Kidney epithelial cell (primary cell): ENCODE measurements at regions not wholly inside any gene's neighbourhood (a gene's known extent, or its start where the extent isn't known, plus 50 kb on each side); places are given as distances from the start of the nearest gene placed in this dataset.

Experiments used
- DNase-seq: peaks from one replicate; pipeline ENCODE4 v3.0.0-alpha.2; 2010; ENCODE audit warnings: low read depth
- H3K27me3 ChIP-seq: 2 replicates; pipeline ENCODE4 v1.6.0; 2011; ENCODE audit warnings: low read length; ENCODE audit not compliant: control insufficient read depth, insufficient read depth
- H3K36me3 ChIP-seq: 2 replicates; pipeline ENCODE4 v1.5.1; 2011; ENCODE audit warnings: low read length; ENCODE audit not compliant: control insufficient read depth, insufficient read depth
- H3K4me3 ChIP-seq: 2 replicates; pipeline ENCODE4 v1.5.1; 2011; ENCODE audit warnings: low read depth, mild to moderate bottlenecking, control low read depth, low read length
- CTCF ChIP-seq: IDR thresholded peaks from 2 replicates; pipeline ENCODE4 v1.5.1; 2011; ENCODE audit warnings: mild to moderate bottlenecking, moderate library complexity, low read length, control low read depth, inconsistent platforms; ENCODE audit not compliant: insufficient read depth, poor library complexity, severe bottlenecking

GRCh38 chr2:144693179-144693578, 173.3 kb upstream of the ZEB2 start:
- no peaks in the 10 kb centered on the region for H3K27me3 ChIP-seq
- no peaks in the 10 kb centered on the region for H3K36me3 ChIP-seq
- DNase-seq, result no peak
- no peak overlapping the region for H3K4me3 ChIP-seq
- TF ChIP-seq CTCF, result no peak

DNA sequence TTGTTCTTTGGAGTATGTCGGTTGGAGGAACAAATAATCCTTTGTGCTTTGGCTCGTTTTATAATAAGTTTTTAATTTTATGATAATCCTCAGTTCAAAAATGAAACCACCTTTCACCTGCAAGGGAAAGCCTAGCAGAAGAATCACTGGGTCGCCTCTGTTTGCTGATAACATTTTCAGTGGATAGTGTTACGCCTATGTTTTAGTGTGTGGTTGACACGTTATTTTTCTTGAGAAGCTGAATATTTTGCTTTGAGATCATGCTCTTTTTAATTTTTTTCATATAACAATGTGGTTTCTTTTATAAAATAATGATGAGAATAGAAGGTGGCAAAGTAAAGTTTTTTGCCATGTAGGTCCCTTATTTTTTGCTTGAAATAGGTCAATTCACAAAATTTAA, 172.7 kb upstream of the ZEB2 start:
- DNase-seq, result no peak
- no peak overlapping the region for H3K4me3 ChIP-seq
- TF ChIP-seq CTCF, result no peak
- no peaks in the 10 kb centered on the region for H3K27me3 ChIP-seq
- no peaks in the 10 kb centered on the region for H3K36me3 ChIP-seq

DNA sequence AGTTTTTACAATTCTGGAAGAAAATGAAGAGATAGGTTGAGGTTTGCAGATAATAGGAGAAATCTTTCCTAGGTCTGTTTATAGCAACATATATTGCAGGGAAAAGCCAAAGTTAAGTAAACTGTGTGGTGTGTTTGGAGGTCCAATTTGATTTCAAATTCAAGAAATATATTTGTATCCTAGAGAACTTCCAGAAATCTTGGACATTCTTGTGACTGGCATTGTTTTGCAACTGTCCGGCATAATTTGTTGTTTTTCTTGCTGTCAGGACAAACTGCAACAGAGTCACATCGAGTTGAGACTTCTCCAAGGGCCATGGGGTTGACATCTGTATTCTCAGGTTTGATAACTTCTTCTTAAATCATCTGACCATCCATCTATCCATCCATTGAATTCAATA, 170.9 kb upstream of the ZEB2 start:
- no peaks in the 10 kb centered on the region for H3K27me3 ChIP-seq
- no peaks in the 10 kb centered on the region for H3K36me3 ChIP-seq
- DNase-seq, result no peak
- H3K4me3 ChIP-seq, result no peak overlapping the region
- TF ChIP-seq CTCF, result no peak

DNA sequence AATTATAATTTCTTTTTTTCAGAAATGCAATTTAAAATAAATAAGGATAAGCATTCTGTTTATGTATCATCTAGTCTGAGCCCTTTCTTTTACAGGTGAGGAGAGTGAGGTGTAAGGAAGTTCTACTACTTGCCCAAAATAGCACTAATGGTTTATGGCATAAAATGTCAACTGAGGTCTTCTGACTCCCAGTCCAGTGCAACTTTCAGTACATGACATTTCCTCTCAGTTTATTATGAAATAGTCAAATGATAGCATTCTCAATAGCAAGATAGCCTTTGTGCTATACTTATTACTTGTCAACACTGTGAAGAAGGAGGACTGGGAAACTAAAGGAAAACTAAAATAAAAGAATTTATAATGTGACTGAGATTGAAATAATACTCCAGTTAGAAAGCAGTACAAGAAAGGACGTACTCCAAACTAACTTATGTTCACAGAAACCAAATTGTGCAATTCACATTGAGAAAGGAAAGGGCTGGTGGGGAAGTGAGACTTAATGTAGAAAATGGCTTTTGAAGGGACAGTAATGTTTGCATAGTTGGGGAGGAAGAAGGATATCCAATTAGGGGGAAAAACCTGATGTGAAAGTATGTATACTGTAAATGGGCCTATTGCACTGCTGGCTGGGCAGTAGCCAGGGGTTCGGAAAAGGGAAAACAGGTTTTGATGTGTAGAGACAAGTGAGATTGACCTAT, 166.7 kb upstream of the ZEB2 start:
- TF ChIP-seq CTCF, result no peak
- Histone ChIP-seq H3K27me3 (no peaks in the 10 kb centered on the region), H3K4me3 (no peak overlapping the region), H3K36me3 (no peaks in the 10 kb centered on the region)
- no peak for DNase-seq

- no peak for DNase-seq
- no peaks in the 10 kb centered on the region for H3K27me3 ChIP-seq
- TF ChIP-seq CTCF, result no peak
- H3K36me3 ChIP-seq, result no peaks in the 10 kb centered on the region
- no peak overlapping the region for H3K4me3 ChIP-seq
Observed at GRCh38 chr2:144683966-144684365, 164.0 kb upstream of the ZEB2 start.

DNA sequence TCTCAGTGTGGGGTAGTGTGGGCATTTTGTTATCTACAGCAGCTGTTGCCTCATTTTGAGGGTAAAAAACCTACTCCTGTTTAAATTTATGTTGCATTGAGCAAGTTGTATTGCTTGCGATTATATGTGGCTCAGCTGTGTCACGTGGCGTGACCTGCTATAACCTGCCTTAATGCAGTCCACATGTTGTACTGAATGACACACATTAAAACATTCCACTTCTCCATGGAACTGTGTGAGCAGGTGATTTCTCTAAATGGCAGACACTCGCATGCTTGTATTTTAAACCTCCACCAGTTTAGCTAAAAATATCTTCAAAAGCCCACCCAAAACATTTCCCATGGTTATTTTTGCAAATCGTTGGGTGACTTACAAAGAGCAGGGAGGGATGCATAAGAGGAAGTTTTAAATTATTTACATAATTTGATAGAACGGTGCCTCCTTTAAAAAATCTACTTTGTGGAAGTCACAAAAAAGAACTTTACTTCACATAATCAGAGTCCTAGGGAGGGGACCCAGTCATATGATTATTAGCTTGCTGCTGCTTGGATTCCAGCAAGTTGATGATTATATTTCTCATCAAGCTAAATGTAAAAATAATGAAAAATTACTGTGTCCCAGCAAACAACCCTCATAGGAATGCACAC, 163.3 kb upstream of the ZEB2 start:
- TF ChIP-seq CTCF, result no peak
- Histone ChIP-seq H3K36me3 (no peaks in the 10 kb centered on the region), H3K27me3 (no peaks in the 10 kb centered on the region), H3K4me3 (no peak overlapping the region)
- DNase-seq, result no peak
